ENCODE measurements at regions not wholly inside any gene's neighbourhood (a gene's known extent, or its start where the extent isn't known, plus 50 kb on each side); places are given as distances from the start of the nearest gene placed in this dataset.
"Not testable (repeated sequence)": the region's sequence is repeated elsewhere in the genome, so short reads cannot be mapped to it uniquely, and the experiment has no call there.

GRCh38 chr6:113011801-113012200, 664.7 kb downstream of the RFPL4B start:
- no peak overlapping the region for H3K9ac ChIP-seq
- no peak overlapping the region for H3K4me3 ChIP-seq
- no peaks in the 10 kb centered on the region for H3K4me1 ChIP-seq
- no peak overlapping the region for H3K27ac ChIP-seq
- no peak for TF ChIP-seq Cebpa-rat (IDR thresholded peaks at IDR 0.05)
- H3K4me2 ChIP-seq: no peak overlapping the region
- H3K36me3 ChIP-seq: no peaks in the 10 kb centered on the region
- H3K9me3 ChIP-seq (replicated peaks in 1 of 11): no peaks in the 10 kb centered on the region
- H3K27me3 ChIP-seq: no peaks in the 10 kb centered on the region
- H4K20me1 ChIP-seq: no peaks in the 10 kb centered on the region

GRCh38 chr6:113015249-113015648, 668.1 kb downstream of the RFPL4B start:
- Histone ChIP-seq H3K27ac (no peak overlapping the region), H3K36me3 (no peaks in the 10 kb centered on the region), H3K27me3 (no peaks in the 10 kb centered on the region), H3K9me3 (replicated peaks in 1 of 11) (no peaks in the 10 kb centered on the region), H3K4me3 (no peak overlapping the region), H4K20me1 (no peaks in the 10 kb centered on the region), H3K4me1 (no peaks in the 10 kb centered on the region), H3K4me2 (no peak overlapping the region), H3K9ac (no peak overlapping the region)
- no peak for TF ChIP-seq Cebpa-rat (IDR thresholded peaks at IDR 0.05)

- H3K27ac ChIP-seq: no peak overlapping the region
- TF ChIP-seq Cebpa-rat (IDR thresholded peaks at IDR 0.05): no peak
These were observed 670.2 kb downstream of the RFPL4B start for GRCh38 chr6:113017353-113017752.

GRCh38 chr6:113018351-113019151, 671.4 kb downstream of the RFPL4B start:
- Histone ChIP-seq H3K4me1 (no peaks in the 10 kb centered on the region), H4K20me1 (no peaks in the 10 kb centered on the region), H3K9ac (no peak overlapping the region), H3K27ac (no peak overlapping the region), H3K4me3 (no peak overlapping the region), H3K36me3 (no peaks in the 10 kb centered on the region), H3K27me3 (no peaks in the 10 kb centered on the region), H3K4me2 (no peak overlapping the region), H3K9me3 (replicated peaks in 1 of 11) (no peaks in the 10 kb centered on the region)
- no peak for TF ChIP-seq Cebpa-rat (IDR thresholded peaks at IDR 0.05)

More at GRCh38 chr6:113017353-113017752, 670.2 kb downstream of the RFPL4B start:
- Histone ChIP-seq H4K20me1 (no peaks in the 10 kb centered on the region), H3K4me2 (no peak overlapping the region), H3K4me1 (no peaks in the 10 kb centered on the region), H3K4me3 (no peak overlapping the region), H3K9me3 (replicated peaks in 1 of 11) (no peaks in the 10 kb centered on the region), H3K36me3 (no peaks in the 10 kb centered on the region), H3K9ac (no peak overlapping the region), H3K27me3 (no peaks in the 10 kb centered on the region)

GRCh38 chr6:113019176-113019575, 672.0 kb downstream of the RFPL4B start:
- H3K9ac ChIP-seq: no peak overlapping the region
- H3K4me3 ChIP-seq: no peak overlapping the region
- H4K20me1 ChIP-seq: no peaks in the 10 kb centered on the region
- no peaks in the 10 kb centered on the region for H3K27me3 ChIP-seq
- H3K4me1 ChIP-seq: no peaks in the 10 kb centered on the region
- H3K9me3 ChIP-seq (replicated peaks in 1 of 11): no peaks in the 10 kb centered on the region
- no peak overlapping the region for H3K27ac ChIP-seq
- H3K36me3 ChIP-seq: no peaks in the 10 kb centered on the region
- no peak overlapping the region for H3K4me2 ChIP-seq
- TF ChIP-seq Cebpa-rat (IDR thresholded peaks at IDR 0.05): no peak

GRCh38 chr6:113027780-113028179, 680.6 kb downstream of the RFPL4B start:
- H3K9me3 ChIP-seq (replicated peaks in 1 of 11): no peaks in the 10 kb centered on the region
- no peak overlapping the region for H3K27ac ChIP-seq
- no peak for TF ChIP-seq Cebpa-rat (IDR thresholded peaks at IDR 0.05)
- no peaks in the 10 kb centered on the region for H3K36me3 ChIP-seq
- H3K4me1 ChIP-seq: no peaks in the 10 kb centered on the region
- no peak overlapping the region for H3K9ac ChIP-seq
- no peak overlapping the region for H3K4me2 ChIP-seq
- no peak overlapping the region for H3K4me3 ChIP-seq
- no peaks in the 10 kb centered on the region for H3K27me3 ChIP-seq
- no peaks in the 10 kb centered on the region for H4K20me1 ChIP-seq

- H3K36me3 ChIP-seq; H3K4me3 ChIP-seq; H4K20me1 ChIP-seq; H3K4me2 ChIP-seq; H3K27ac ChIP-seq; H3K9ac ChIP-seq; H3K9me3 ChIP-seq (replicated peaks in 1 of 11); H3K27me3 ChIP-seq; H3K4me1 ChIP-seq: not testable (repeated sequence)
These were observed 682.0 kb downstream of the RFPL4B start for GRCh38 chr6:113029161-113029560.

- no peak for TF ChIP-seq Cebpa-rat (IDR thresholded peaks at IDR 0.05)
- Histone ChIP-seq H3K27me3 (no peaks in the 10 kb centered on the region), H3K4me1 (peaks cover 1 to 7% (median 3%) of the 10 kb centered on the region in 10 experiments; a peak in 14 of 20 replicates), H3K36me3 (no peaks in the 10 kb centered on the region), H3K4me3 (no peak overlapping the region), H3K27ac (no peak overlapping the region), H4K20me1 (no peaks in the 10 kb centered on the region), H3K9me3 (replicated peaks in 1 of 11) (no peaks in the 10 kb centered on the region), H3K9ac (no peak overlapping the region), H3K4me2 (no peak overlapping the region)
These were observed 684.6 kb downstream of the RFPL4B start for GRCh38 chr6:113031591-113032238.

- H3K27me3 ChIP-seq: no peaks in the 10 kb centered on the region
- H3K4me3 ChIP-seq: no peak overlapping the region
- H3K36me3 ChIP-seq: no peaks in the 10 kb centered on the region
- H3K9me3 ChIP-seq (replicated peaks in 1 of 11): peaks cover 0 to 6% (median 0%) of the 10 kb centered on the region in 11 experiments; a peak in 3 of 22 replicates
- H3K9ac ChIP-seq: no peak overlapping the region
- H3K4me1 ChIP-seq: peaks cover 5 to 14% (median 10%) of the 10 kb centered on the region in 10 experiments; a peak in 14 of 20 replicates
- TF ChIP-seq Cebpa-rat (IDR thresholded peaks at IDR 0.05): no peak
- H4K20me1 ChIP-seq: no peaks in the 10 kb centered on the region
- no peak overlapping the region for H3K4me2 ChIP-seq
- no peak overlapping the region for H3K27ac ChIP-seq
These were observed 691.9 kb downstream of the RFPL4B start for GRCh38 chr6:113039005-113039404.

- no peaks in the 10 kb centered on the region for H3K36me3 ChIP-seq
- H3K9ac ChIP-seq: no peak overlapping the region
- H3K4me2 ChIP-seq: no peak overlapping the region
- no peaks in the 10 kb centered on the region for H3K4me1 ChIP-seq
- H3K4me3 ChIP-seq: no peak overlapping the region
- no peak for TF ChIP-seq Cebpa-rat (IDR thresholded peaks at IDR 0.05)
- no peaks in the 10 kb centered on the region for H3K9me3 ChIP-seq (replicated peaks in 1 of 11)
- no peak overlapping the region for H3K27ac ChIP-seq
- H3K27me3 ChIP-seq: no peaks in the 10 kb centered on the region
- no peaks in the 10 kb centered on the region for H4K20me1 ChIP-seq
These were observed 700.0 kb downstream of the RFPL4B start for GRCh38 chr6:113047148-113047547.

Measured in BLaER1 treated with 17β-estradiol and CSF1 and Interleukin-3, amounts not matched to agents 10 nM and 100 nM (cell line).